HEK293 (cell line): ENCODE measurements at regions not wholly inside any gene's neighbourhood (a gene's known extent, or its start where the extent isn't known, plus 50 kb on each side); places are given as distances from the start of the nearest gene placed in this dataset.

Experiments used
- CTCF ChIA-PET: fragments of 350-600 bp; formaldehyde crosslinking; extraction: SDS; loops from one replicate; lab custom pipeline; 2021; ENCODE audit warnings: antibody characterized with exemption; lab: Yijun Ruan, JAX
- POLR2A ChIA-PET: fragments of 300-600 bp; formaldehyde crosslinking; extraction: SDS; loops from one replicate; lab custom pipeline; 2020; ENCODE audit warnings: antibody characterized with exemption, inconsistent platforms; lab: Yijun Ruan, JAX
- H3K27ac ChIP-seq: fragments of 200-500 bp; sonication (Bioruptor generic); 2 replicates; pipeline ENCODE4 v1.5.1; 2014; ENCODE audit warnings: low read depth, low read length, control low read depth, inconsistent platforms; ENCODE audit errors: extremely low read depth
- H3K36me3 ChIP-seq, 2 experiments: fragments of 200-500 bp in 1 of 2; sonication (Bioruptor generic) in 1 of 2; 1 replicate in 1 of 2; 2 replicates in 1 of 2; pipeline ENCODE4 v1.5.1; 2014 to 2017; ENCODE audit warnings: inconsistent platforms in 2 of 2, low read length in 2 of 2; ENCODE audit not compliant: control insufficient read depth in 2 of 2, insufficient read depth in 1 of 2
- H3K4me1 ChIP-seq: fragments of 200-500 bp; sonication (Bioruptor generic); 2 replicates; pipeline ENCODE4 v1.5.1; 2014; ENCODE audit warnings: mild to moderate bottlenecking, low read length, inconsistent platforms; ENCODE audit not compliant: control insufficient read depth, insufficient read depth
- H3K4me3 ChIP-seq: 2 replicates; pipeline ENCODE4 v1.5.1; 2011; ENCODE audit warnings: low read depth, mild to moderate bottlenecking, control low read depth, low read length, moderate library complexity
- H3K9me3 ChIP-seq: fragments of 200-500 bp; sonication (Bioruptor generic); 2 replicates; pipeline ENCODE4 v1.5.1; 2014; ENCODE audit warnings: low read depth, low read length, inconsistent platforms; ENCODE audit not compliant: control insufficient read depth, insufficient read depth
- BCL11B ChIP-seq: fragments of 450-650 bp; formaldehyde crosslinking; IDR thresholded peaks from 2 replicates; pipeline ENCODE4 v1.5.1; 2016; ENCODE audit warnings: low read depth, missing biosample characterization, missing genetic modification characterization
- GLIS1 ChIP-seq: fragments of 450-650 bp; formaldehyde crosslinking; IDR thresholded peaks from 2 replicates; pipeline ENCODE4 v1.5.1; 2016; ENCODE audit warnings: missing biosample characterization, missing genetic modification characterization
- HOXA7 ChIP-seq: sonication (generic); formaldehyde crosslinking; IDR thresholded peaks from 2 replicates; pipeline ENCODE4 v1.8.1; 2022; ENCODE audit warnings: missing genetic modification reagents, borderline replicate concordance
- KLF7 ChIP-seq: fragments of 450-650 bp; formaldehyde crosslinking; IDR thresholded peaks from 2 replicates; pipeline ENCODE4 v1.5.1; 2016; ENCODE audit warnings: missing biosample characterization, missing genetic modification characterization, borderline replicate concordance
- MYNN ChIP-seq: fragments of 450-650 bp; formaldehyde crosslinking; IDR thresholded peaks from 2 replicates; pipeline ENCODE4 v1.5.1; 2016; ENCODE audit warnings: missing biosample characterization, missing genetic modification characterization, borderline replicate concordance
- MZF1 ChIP-seq: fragments of 450-650 bp; formaldehyde crosslinking; IDR thresholded peaks from 2 replicates; pipeline ENCODE4 v1.5.1; 2017; ENCODE audit warnings: missing biosample characterization, missing genetic modification characterization, borderline replicate concordance
- OVOL3 ChIP-seq: fragments of 450-650 bp; formaldehyde crosslinking; IDR thresholded peaks from 2 replicates; pipeline ENCODE4 v1.5.1; 2016; ENCODE audit warnings: missing biosample characterization, missing genetic modification characterization
- RBAK ChIP-seq: fragments of 450-650 bp; formaldehyde crosslinking; IDR thresholded peaks from 2 replicates; pipeline ENCODE4 v1.5.1; 2016; ENCODE audit warnings: missing biosample characterization, missing genetic modification characterization
- TRIM28 ChIP-seq: IDR thresholded peaks from 2 replicates; pipeline ENCODE4 v1.6.1; 2011; ENCODE audit warnings: low read length, control low read depth, borderline replicate concordance
- ZBTB1 ChIP-seq: fragments of 450-650 bp; formaldehyde crosslinking; IDR thresholded peaks from 2 replicates; pipeline ENCODE4 v1.5.1; 2016; ENCODE audit warnings: missing biosample characterization, missing genetic modification characterization
- ZBTB49 ChIP-seq: fragments of 450-650 bp; formaldehyde crosslinking; IDR thresholded peaks from 2 replicates; pipeline ENCODE4 v1.5.1; 2016; ENCODE audit warnings: missing biosample characterization, missing genetic modification characterization, low read depth
- ZFP37 ChIP-seq: fragments of 450-650 bp; formaldehyde crosslinking; IDR thresholded peaks from 2 replicates; pipeline ENCODE4 v1.5.1; 2016; ENCODE audit warnings: missing biosample characterization, missing genetic modification characterization
- ZFP41 ChIP-seq: fragments of 450-650 bp; formaldehyde crosslinking; IDR thresholded peaks from 2 replicates; pipeline ENCODE4 v1.5.1; 2016; ENCODE audit warnings: missing biosample characterization, missing genetic modification characterization, borderline replicate concordance
- ZNF138 ChIP-seq: fragments of 450-650 bp; formaldehyde crosslinking; IDR thresholded peaks from 2 replicates; pipeline ENCODE4 v1.5.1; 2016; ENCODE audit warnings: missing biosample characterization, missing genetic modification characterization, borderline replicate concordance
- ZNF175 ChIP-seq: fragments of 450-650 bp; formaldehyde crosslinking; IDR thresholded peaks from 2 replicates; pipeline ENCODE4 v1.5.1; 2016; ENCODE audit warnings: missing biosample characterization, missing genetic modification characterization
- ZNF2 ChIP-seq: fragments of 450-650 bp; formaldehyde crosslinking; IDR thresholded peaks from 2 replicates; pipeline ENCODE4 v1.5.1; 2016; ENCODE audit warnings: missing biosample characterization, missing genetic modification characterization
- ZNF211 ChIP-seq: fragments of 450-650 bp; formaldehyde crosslinking; IDR thresholded peaks from 2 replicates; pipeline ENCODE4 v1.5.1; 2016; ENCODE audit warnings: low read depth, missing biosample characterization, missing genetic modification characterization
- ZNF221 ChIP-seq: fragments of 450-650 bp; formaldehyde crosslinking; IDR thresholded peaks from 2 replicates; pipeline ENCODE4 v1.5.1; 2017; ENCODE audit warnings: missing biosample characterization, missing genetic modification characterization, borderline replicate concordance
- ZNF341 ChIP-seq: fragments of 450-650 bp; formaldehyde crosslinking; IDR thresholded peaks from 2 replicates; pipeline ENCODE4; 2016; ENCODE audit warnings: low read depth, missing biosample characterization, missing genetic modification characterization
- ZNF529 ChIP-seq: fragments of 450-650 bp; formaldehyde crosslinking; IDR thresholded peaks from 2 replicates; pipeline ENCODE4 v1.5.1; 2017; ENCODE audit warnings: missing genetic modification characterization, missing biosample characterization; ENCODE audit not compliant: insufficient replicate concordance
- ZNF558 ChIP-seq: fragments of 450-650 bp; formaldehyde crosslinking; IDR thresholded peaks from 2 replicates; pipeline ENCODE4 v1.5.1; 2016; ENCODE audit warnings: missing biosample characterization, missing genetic modification characterization
- ZNF621 ChIP-seq: fragments of 450-650 bp; formaldehyde crosslinking; IDR thresholded peaks from 2 replicates; pipeline ENCODE4 v1.5.1; 2017; ENCODE audit warnings: missing biosample characterization, missing genetic modification characterization
- ZNF624 ChIP-seq: fragments of 450-650 bp; formaldehyde crosslinking; IDR thresholded peaks from 2 replicates; pipeline ENCODE4 v1.5.1; 2017; ENCODE audit warnings: missing biosample characterization, missing genetic modification characterization
- ZNF654 ChIP-seq: fragments of 450-650 bp; formaldehyde crosslinking; IDR thresholded peaks from 2 replicates; pipeline ENCODE4 v1.5.1; 2016; ENCODE audit warnings: low read depth, missing biosample characterization, missing genetic modification characterization
- ZNF664 ChIP-seq: fragments of 450-650 bp; formaldehyde crosslinking; IDR thresholded peaks from 2 replicates; pipeline ENCODE4 v1.5.1; 2016; ENCODE audit warnings: missing biosample characterization, missing genetic modification characterization
- ZXDB ChIP-seq: fragments of 450-650 bp; formaldehyde crosslinking; IDR thresholded peaks from 2 replicates; pipeline ENCODE4 v1.5.1; 2016; ENCODE audit warnings: missing biosample characterization, missing genetic modification characterization
- TF ChIP-seq, protein P1 (sequence below): fragments of 450-650 bp; formaldehyde crosslinking; IDR thresholded peaks from 2 replicates; pipeline ENCODE4 v1.5.1; 2016; ENCODE audit warnings: missing biosample characterization, missing genetic modification characterization
- TF ChIP-seq, protein P2 (sequence below): fragments of 450-650 bp; formaldehyde crosslinking; conservative IDR thresholded peaks from 2 replicates; pipeline ENCODE4 v1.5.1; 2016; ENCODE audit warnings: low read depth, missing biosample characterization, missing genetic modification characterization
- TF ChIP-seq, protein P3 (sequence below): fragments of 450-650 bp; formaldehyde crosslinking; IDR thresholded peaks from 2 replicates; pipeline ENCODE4 v1.5.1; 2016; ENCODE audit warnings: missing biosample characterization, missing genetic modification characterization

DNA sequence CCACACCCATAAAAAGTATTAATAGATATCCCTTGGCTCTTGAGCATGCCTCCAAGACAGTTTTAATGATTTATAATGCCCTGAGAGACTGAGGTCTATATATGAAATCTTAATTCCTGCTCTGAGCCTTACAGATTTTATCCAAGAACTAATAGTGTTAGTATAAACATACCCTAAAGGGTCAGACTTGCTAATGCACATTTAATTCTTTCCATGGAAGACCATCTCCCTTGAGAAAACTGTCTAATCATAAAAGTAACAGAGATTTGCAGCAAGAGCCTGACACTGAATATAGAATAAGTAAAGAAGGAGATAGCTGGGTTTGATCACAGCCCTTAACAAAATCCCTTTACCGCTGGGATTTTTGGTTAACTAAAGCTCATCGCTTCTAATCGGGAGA is 650.8 kb upstream of the KLF12 start (continued):
- TF ChIP-seq, protein P1, sequence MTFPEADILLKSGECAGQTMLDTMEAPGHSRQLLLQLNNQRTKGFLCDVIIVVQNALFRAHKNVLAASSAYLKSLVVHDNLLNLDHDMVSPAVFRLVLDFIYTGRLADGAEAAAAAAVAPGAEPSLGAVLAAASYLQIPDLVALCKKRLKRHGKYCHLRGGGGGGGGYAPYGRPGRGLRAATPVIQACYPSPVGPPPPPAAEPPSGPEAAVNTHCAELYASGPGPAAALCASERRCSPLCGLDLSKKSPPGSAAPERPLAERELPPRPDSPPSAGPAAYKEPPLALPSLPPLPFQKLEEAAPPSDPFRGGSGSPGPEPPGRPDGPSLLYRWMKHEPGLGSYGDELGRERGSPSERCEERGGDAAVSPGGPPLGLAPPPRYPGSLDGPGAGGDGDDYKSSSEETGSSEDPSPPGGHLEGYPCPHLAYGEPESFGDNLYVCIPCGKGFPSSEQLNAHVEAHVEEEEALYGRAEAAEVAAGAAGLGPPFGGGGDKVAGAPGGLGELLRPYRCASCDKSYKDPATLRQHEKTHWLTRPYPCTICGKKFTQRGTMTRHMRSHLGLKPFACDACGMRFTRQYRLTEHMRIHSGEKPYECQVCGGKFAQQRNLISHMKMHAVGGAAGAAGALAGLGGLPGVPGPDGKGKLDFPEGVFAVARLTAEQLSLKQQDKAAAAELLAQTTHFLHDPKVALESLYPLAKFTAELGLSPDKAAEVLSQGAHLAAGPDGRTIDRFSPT (tag by site-specific recombination) = no peak
- TF ChIP-seq ZNF664 (tag by site-specific recombination) = no peak
- no peak for TF ChIP-seq ZNF558 (tag by site-specific recombination)
- TF ChIP-seq GLIS1 (tag by site-specific recombination) = no peak
- no peak for TF ChIP-seq ZNF211 (tag by site-specific recombination)
- no peak for TF ChIP-seq HOXA7 (CRISPR knock-in tag)
- TF ChIP-seq, protein P2, sequence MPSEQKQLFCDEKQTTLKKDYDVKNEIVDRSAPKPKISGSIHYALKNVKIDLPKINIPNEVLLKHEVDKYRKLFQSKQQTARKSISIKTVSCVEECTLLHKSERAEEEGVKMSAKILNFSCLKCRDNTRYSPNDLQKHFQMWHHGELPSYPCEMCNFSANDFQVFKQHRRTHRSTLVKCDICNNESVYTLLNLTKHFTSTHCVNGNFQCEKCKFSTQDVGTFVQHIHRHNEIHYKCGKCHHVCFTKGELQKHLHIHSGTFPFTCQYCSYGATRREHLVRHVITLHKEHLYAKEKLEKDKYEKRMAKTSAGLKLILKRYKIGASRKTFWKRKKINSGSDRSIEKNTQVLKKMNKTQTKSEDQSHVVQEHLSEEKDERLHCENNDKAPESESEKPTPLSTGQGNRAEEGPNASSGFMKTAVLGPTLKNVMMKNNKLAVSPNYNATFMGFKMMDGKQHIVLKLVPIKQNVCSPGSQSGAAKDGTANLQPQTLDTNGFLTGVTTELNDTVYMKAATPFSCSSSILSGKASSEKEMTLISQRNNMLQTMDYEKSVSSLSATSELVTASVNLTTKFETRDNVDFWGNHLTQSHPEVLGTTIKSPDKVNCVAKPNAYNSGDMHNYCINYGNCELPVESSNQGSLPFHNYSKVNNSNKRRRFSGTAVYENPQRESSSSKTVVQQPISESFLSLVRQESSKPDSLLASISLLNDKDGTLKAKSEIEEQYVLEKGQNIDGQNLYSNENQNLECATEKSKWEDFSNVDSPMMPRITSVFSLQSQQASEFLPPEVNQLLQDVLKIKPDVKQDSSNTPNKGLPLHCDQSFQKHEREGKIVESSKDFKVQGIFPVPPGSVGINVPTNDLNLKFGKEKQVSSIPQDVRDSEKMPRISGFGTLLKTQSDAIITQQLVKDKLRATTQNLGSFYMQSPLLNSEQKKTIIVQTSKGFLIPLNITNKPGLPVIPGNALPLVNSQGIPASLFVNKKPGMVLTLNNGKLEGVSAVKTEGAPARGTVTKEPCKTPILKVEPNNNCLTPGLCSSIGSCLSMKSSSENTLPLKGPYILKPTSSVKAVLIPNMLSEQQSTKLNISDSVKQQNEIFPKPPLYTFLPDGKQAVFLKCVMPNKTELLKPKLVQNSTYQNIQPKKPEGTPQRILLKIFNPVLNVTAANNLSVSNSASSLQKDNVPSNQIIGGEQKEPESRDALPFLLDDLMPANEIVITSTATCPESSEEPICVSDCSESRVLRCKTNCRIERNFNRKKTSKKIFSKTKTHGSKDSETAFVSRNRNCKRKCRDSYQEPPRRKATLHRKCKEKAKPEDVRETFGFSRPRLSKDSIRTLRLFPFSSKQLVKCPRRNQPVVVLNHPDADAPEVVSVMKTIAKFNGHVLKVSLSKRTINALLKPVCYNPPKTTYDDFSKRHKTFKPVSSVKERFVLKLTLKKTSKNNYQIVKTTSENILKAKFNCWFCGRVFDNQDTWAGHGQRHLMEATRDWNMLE (tag by site-specific recombination) = no peak
- no peak for TF ChIP-seq BCL11B (tag by site-specific recombination)
- TF ChIP-seq ZNF175 = no peak
- TF ChIP-seq ZNF654 (tag by site-specific recombination) = no peak
- TF ChIP-seq ZBTB49 (tag by site-specific recombination) = no peak

DNA sequence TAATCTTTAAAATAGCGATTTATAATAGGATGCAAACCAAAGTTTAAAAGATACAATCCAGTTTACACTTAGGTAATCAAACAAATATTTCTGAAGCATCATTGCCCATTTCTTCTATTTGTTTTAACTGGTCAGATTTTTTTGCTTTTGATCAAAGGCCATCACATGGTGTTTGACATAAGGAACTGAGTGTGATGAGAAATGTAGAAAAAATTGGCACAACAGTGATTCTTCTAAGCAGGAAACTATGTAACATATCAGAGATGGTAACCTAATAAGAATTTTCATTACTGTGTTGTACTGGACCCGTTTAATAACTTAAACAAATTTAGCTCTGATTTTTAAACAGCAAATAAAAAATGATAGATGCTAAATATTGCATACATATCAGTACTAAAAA is 644.7 kb upstream of the KLF12 start:
- POLR2A ChIA-PET = no interaction called here
- Histone ChIP-seq H3K9me3 (no peaks in the 10 kb centered on the region), H3K36me3 (no peaks in the 10 kb centered on the region), H3K4me1 (no peaks in the 10 kb centered on the region), H3K4me3 (no peak overlapping the region), H3K27ac (no peak overlapping the region)
- CTCF ChIA-PET = no interaction called here
- TF ChIP-seq ZFP41 (tag by site-specific recombination) (no peak), MYNN (tag by site-specific recombination) (no peak), ZNF2 (tag by site-specific recombination) (no peak), ZNF624 (no peak), ZNF621 (tag by site-specific recombination) (no peak), KLF7 (no peak), ZBTB1 (no peak), ZNF138 (no peak), ZXDB (tag by site-specific recombination) (no peak), TRIM28 (no peak), ZNF529 (tag by site-specific recombination) (no peak), RBAK (tag by site-specific recombination) (no peak), MZF1 (tag by site-specific recombination) (no peak), OVOL3 (tag by site-specific recombination) (no peak), ZNF341 (tag by site-specific recombination) (no peak), ZFP37 (no peak), ZNF221 (tag by site-specific recombination) (no peak)
- TF ChIP-seq, protein P3, sequence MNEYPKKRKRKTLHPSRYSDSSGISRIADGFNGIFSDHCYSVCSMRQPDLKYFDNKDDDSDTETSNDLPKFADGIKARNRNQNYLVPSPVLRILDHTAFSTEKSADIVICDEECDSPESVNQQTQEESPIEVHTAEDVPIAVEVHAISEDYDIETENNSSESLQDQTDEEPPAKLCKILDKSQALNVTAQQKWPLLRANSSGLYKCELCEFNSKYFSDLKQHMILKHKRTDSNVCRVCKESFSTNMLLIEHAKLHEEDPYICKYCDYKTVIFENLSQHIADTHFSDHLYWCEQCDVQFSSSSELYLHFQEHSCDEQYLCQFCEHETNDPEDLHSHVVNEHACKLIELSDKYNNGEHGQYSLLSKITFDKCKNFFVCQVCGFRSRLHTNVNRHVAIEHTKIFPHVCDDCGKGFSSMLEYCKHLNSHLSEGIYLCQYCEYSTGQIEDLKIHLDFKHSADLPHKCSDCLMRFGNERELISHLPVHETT = no peak
